ENCODE measurements at regions not wholly inside any gene's neighbourhood (a gene's known extent, or its start where the extent isn't known, plus 50 kb on each side); places are given as distances from the start of the nearest gene placed in this dataset.

DNA sequence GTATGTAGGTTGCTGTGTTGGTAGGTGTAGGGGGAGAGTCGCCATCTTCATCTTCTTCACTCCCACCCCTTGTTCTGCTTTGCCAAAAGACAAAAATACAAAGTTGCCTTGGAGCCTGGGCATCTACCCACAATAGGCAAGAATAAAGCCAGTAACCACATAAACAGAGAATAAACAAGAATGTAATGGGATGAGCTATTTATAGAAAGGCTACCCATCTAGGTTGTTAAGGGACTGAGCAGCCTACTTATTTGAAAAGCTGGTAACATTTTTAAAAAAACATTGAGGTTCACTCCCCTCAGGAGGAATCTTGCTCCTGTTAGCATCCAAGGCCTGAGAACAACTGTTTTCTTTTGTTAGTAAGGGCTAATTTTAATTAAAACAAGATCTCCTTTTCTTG lies 301.4 kb upstream of the STXBP5 start:
- DNase-seq (ENCODE audit: low spot score), result no peak
- no peak for ATAC-seq

DNA sequence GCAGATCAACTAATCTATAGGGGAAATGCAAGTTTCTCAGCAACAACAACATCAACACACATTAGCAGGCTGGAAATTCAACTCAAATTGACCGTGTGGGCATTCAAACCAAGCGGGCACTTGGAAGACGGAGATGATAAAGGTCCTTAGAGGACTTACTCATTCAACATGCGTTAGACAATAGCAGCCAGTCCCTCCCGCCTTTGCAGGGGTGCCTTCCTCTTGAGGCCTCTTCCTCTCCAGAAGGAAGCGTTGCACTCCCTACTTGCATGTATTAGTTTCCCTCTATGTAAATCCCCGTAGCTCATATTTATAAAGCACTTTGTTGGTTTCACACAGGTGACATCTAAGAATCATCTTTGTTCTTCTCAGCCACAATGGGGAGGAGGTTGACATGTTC lies 300.8 kb upstream of the STXBP5 start:
- DNase-seq (ENCODE audit: low spot score) (no peak), ATAC-seq (no peak)

DNA sequence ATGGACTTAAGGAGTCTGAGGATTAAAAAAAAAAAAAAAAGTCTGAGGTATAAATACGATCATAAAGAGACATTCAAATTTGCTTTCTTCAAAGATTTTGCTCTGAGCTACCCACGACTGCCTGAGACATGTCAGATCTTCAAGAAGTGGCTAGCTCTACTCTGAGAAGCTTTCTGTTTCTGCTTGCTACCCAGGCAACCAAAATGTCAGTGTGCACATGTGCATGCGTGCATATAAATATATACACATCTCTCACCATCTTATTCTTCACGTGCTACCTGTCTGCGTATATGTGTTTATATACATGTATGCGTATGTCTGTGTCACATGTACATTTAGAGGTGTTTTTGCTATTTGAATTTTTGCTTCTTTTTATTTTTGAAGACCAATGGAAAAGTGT lies 299.6 kb upstream of the STXBP5 start:
- ATAC-seq (no peak), DNase-seq (ENCODE audit: low spot score) (no peak)

DNA sequence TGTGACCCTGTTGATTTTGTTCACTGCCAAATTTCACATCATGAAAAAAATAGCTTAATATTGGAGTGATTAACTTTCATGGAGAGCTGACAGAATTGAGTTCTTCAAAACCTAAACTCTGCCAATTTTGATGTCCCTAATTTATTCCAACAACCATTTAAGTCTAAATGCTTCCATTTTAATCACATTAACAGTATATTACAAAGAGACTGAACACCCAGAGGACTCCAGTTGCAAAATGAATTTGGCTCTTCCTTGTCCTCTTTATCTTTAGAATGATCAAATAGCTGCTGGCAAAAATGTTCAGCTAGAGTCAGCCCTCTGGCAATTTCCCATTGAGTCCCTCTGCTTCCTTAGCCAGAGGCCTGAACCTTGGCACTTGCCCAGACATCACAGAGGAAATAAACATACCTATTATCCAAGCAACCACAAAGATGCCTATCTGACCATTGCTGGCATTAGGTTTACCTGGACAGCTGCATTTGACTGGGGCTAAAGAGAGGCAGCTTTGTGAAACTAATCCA lies 299.0 kb upstream of the STXBP5 start:
- ATAC-seq, result no peak
- no peak for DNase-seq (ENCODE audit: low spot score)

DNA sequence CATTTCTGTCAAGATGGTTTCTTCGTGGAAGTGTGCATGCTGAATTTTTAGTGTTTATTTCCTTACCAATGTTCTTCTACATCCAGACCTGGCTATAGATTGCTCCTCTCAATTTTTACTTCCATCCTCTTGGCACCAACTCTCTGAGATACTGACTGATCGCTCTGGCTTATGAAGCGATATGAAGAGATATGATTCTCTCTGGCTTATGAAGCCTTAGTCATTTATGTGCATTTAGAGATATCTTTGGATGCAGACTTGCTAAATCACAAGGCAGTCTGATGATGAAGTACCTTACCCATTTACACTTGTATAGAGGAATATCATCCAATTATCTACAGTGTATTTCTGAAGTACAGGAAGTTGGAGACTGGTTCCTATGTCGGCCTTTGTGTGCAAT lies 295.4 kb upstream of the STXBP5 start:
- DNase-seq (ENCODE audit: low spot score) (no peak), ATAC-seq (no peak)

DNA sequence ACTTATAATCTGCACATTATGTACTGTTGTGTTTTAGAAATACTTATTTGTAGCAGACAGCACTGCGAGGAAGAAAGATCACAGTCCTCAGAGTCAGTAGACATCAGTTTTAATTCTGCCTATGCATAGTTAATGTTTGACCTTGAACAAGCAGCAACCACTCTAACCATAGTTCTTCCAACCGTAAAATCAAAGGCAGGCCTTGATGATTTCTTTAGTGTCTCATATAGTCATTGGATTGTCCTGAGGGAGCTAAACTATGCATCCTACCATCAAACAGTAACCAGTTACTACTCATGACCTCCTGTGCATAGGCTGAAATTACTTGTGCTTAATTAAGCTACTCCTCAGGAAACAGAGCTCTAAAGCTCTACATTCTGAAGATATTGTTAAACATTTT lies 294.8 kb upstream of the STXBP5 start:
- DNase-seq (ENCODE audit: low spot score) (no peak), ATAC-seq (no peak)

DNA sequence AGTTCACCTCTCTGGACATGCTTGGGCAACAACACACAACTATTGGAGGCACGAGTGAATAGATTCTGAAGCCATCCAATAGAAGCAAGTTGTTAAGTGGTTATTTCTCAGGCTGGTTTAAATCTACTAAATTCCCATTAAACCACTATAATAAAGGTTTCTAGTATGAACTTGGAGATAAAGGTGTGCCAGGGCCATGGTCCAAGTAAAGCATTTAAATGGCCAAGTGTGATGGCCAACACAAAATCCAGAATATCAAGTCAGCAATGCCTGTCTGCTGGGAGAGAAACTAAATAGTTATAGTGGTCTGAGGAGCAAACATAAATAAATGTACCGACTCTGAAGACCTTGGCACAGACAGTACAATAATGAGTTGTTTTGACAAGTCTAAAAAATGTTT lies 294.3 kb upstream of the STXBP5 start:
- DNase-seq (ENCODE audit: low spot score) (no peak), ATAC-seq (no peak)

DNA sequence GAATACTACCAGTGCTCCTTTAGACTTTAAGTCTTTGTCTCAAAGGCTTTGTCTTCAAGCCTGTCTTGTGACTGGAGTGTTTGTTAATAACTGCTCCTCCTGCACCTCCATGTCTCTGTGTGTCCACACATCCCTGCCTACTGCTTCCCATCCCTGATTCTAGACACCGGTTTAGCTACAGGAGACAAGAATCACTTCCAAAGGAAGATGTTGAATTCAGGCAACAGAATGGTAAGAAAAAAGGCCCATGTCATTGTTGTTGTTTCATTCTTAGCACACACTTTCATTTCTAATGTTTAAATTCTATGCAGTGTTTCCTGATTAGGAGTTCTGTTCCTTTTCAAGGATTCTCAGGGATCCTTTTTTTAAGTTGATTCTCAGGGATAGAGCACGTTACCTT lies 293.6 kb upstream of the STXBP5 start:
- DNase-seq (ENCODE audit: low spot score) (no peak), ATAC-seq (no peak)

DNA sequence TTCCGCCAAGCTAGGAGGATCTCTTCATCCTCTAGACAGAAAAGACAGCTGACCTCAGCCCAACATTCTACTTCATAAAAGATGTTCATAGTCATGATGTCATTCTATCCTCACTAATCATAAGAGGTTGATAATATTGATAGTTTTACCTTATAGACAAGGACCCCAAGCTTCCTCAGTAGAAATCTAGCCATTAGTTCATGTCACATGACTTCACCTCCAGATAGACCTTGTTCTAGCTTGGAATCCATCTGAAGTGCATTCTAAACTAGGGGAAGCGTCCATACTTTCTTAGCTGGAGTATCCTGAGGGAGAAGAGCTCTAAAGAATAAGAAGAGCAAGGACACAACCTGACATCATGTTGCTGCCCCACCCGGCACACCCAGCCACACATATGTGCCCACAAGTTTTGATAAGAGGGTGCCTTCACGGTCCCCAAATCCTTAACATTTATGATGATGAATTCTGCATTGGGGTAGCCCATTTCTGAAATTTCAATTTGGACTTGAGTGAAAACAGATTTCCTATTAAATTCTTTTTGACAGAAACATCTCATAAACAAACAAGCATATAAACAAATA lies 292.5 kb upstream of the STXBP5 start:
- DNase-seq (ENCODE audit: low spot score), result no peak
- no peak for ATAC-seq

DNA sequence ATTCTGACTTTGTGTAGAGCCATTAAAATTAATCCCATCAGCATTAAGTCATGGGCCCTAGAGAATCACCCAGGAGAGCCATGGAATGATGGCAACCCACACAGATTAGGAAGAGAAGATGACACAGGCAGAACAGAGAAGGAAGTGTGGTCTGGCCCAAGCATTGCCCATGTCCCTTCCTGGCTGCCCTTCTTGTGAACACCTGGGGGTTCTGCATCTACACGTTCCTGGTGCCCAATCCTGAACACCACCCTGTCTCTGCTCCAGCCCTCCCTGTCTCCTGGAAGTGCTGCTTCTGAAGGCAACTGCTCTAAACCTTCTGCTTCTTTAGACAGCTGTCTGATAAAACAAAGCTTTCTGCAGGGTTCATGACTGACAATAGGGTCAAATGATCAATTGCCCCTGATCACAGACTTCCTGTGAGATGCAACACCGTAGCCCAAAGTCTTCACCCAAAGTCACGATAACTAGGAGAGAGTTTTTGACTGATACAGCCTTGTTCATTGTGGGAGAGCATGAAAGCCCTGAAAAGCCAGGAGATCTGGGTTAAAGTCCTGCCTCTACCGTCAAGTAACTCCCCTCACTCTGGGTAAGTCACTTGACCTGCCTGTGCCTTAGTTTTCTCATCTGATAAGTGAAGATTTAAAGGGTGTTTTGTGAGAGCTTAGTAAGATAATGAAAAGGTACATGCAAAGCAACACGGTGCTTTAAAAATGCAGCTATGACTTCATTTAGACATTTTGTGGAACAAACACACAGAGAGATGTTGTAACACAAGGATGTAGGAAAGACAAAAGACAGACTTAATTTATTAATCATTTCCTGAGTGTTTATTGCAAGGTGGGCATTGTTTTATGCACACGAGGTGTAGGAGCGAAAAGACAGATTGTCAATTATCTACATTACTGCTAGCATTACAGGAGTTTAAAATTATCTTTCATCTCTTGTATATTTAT lies 291.2 kb upstream of the STXBP5 start:
- ATAC-seq, result no peak
- no peak for DNase-seq (ENCODE audit: low spot score)

DNA sequence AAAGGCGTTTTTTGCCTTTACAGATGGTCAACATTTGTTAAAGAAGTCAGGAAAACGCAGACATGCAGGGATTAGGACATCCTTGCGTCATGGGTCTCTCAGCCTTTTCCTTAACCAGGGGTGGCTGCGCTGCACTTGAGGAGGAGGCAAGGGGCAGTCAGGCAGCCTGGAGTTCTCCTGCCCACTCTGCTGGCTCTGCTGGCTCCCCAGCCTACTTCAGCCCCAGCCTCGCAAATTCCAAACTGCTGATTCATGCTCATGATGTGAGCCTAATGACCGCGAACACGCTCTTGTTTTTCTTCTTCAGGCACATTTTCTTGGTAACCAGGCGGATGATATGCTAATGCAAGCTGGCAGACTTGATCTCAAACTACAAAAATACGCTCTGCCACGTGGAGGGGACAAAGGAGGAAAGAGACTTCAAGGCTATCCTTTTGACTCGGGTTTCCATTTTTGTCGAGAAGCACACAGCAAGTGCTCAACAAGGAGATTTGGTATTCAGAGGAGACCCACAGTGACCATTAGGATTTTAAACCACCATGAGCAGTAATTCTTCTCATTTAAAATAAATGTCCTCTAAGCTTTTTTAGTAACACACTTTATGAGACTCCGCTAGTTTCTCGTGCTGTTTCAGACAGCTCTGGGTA lies 290.3 kb upstream of the STXBP5 start:
- ATAC-seq (no peak), DNase-seq (ENCODE audit: low spot score) (no peak)

DNA sequence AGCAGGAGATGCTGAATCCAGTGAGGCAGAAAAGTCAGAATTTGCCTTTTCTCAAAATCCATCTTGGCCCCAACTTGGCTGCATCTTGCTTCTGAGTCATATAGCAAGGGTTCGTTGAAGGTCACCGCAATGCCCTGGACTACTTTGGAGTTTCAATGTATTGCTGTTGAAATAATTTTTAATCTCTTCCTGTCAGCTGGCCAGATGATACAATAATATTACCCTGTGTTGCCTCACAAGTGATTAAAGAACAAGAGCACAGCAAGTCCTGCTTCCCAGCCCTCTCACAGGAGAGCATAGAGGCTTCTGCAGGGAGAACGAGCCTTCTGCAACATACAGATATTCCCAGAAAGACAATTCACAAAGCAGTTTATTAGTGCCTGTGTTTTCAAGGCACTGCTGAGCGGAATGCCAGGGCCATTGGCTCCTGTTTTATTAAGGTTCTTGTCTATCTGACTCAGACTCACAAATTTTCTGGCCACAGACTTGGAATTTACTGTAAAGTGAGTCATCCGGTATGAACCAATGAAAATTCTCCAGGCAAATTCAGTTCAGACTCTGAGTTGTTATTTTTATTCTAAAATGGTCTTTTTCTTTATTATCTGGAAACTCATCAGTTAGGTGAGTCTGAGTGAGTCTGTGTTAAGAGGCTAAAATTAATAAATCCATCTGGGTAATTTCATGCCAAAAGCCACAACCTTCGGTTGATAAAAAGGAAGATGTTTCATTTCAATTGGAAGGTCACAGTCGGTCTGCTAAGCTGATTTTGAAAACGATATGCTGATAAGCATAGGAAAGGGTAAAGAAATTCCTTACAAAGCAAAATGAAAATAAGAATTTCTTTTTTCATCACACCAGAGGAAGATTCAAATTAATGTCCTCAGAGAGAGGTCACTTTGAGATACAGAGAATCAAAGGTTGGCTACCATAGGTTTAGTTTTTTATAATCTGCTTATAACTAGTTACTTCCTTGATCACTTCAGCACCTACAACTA lies 289.4 kb upstream of the STXBP5 start:
- DNase-seq (ENCODE audit: low spot score), result no peak
- no peak for ATAC-seq

DNA sequence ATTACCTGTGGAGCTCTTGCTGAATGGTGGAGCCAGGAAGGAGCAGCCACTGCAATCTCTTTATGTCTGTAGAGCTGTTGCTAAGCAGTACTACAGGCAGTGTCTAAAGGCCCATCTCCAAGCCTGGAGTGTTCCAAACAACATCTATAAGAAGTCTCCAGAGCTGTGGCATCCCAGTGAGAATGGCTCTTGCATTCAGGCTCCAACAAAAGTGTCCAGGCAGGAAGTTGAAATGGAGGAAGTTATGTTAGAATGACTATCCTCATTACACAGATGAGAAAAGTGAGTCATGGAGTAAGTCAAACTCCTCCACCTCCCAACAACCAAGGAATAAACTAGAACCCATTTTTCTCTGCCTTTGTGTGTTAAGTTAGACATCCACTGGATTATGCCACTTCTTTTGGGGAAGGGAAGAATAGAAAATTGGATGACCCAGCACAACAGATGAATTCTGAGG lies 288.5 kb upstream of the STXBP5 start:
- ATAC-seq, result no peak
- DNase-seq (ENCODE audit: low spot score), result no peak

DNA sequence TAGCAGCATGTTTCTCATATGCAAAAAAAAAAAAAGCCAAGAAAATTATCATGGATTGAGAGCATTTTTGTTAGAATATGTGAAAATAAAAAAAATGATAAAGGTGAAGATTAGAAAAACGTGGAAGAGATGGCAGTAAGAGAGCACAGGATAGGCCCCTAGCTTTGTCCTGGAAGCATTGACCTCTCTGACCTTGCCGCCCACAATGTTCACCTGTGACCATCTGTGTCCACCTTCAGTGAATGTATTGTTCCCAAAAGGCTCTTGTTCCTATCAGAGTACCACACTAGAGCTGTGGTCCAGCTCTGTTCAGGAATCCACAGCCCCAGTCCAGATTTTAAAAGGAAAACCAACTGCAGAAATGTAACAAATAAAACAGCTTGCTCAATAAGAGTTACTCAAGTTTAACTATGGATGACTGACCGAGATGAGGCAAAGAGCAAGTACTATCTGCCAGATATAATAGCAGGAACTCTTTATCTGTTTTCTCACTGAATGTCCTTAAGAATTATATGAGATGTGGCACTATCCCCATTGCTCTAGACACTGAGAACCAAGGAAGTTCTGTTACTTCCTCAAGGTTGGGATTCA lies 287.7 kb upstream of the STXBP5 start:
- ATAC-seq (no peak), DNase-seq (ENCODE audit: low spot score) (no peak)

DNA sequence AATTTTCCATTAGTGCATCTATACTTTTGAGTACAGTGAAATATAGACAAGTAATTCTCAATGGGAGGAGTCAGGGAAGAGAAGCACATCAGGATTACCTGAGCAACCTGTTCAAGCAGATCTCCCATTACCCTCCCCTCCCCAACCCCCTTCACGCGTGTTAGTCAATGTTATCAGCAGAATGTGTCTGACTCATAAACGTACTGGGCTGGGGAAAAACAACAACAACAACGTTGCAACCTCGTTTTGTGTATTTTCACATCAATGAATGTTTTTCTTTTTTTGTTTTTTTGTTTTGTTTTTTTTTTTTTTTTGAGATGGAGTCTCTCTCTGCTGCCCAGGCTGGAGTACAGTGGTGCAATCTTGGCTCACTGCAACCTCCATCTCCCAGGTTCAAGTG lies 287.0 kb upstream of the STXBP5 start:
- ATAC-seq, result no peak
- no peak for DNase-seq (ENCODE audit: low spot score)

DNA sequence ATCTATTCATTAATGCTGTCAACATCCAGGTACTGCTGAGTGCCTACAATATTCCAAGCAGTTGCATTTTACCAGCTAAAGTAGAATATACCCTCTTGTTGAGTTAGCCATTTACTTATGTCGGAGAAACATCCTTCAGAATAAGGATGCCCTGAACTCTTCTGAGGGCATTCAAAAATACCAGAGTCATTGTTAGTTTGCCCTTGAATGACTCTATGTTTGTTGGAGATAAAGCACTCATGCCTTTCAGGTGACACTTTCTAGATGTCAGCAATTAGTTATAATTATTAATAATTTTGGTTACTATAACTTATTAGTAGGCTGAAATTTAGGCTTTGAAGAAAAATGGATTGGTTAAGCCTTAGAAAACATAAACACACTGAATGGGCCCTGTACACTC lies 286.2 kb upstream of the STXBP5 start:
- DNase-seq (ENCODE audit: low spot score), result no peak
- no peak for ATAC-seq

DNA sequence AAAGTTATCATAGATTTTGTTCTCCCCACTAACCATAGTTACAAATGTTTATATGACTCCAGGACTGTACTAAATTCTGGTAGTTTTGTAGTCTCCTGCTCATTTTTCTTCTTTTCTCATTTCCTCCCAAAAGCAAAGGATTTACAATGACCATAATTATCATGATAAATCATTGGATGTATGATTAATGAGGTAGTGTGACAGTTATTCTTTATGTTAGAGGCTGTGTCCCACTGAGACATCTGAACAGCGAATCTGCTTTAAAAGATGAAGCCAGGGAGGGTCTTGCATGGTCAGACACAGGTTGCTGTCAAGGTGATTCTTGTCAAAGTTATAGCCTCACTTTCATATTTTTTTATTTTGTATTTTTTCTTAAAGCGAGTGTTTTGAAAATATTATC lies 285.2 kb upstream of the STXBP5 start:
- DNase-seq (ENCODE audit: low spot score) (no peak), ATAC-seq (no peak)

DNA sequence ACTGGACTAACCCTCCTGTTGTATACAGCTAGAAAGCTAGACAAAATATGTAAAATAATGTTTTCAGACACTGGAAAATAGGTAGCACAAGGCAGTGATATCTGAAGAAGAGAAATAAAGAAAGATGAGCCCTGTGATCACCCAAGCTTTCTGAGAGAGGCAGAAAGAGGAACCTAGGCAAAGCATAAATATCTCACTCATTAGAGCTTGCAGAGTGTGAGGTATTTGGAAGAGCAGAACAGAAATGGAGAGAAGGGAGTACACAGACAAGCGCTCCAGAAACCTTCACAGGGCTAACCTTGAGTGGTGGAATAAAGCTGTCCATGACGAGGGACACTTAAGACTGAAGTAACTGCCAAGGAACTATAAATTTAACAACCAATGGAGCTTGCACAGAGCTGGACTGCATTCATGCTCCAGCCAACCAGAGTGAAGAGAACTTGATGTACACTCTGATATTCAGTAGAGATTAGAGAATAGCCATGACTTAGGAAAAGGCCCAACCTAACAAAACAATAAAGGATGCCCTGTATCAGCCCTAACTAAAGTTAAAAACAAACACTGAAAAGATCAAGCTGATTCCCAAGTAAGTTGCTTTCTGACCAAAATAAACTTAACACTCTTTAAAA lies 280.9 kb upstream of the STXBP5 start:
- DNase-seq (ENCODE audit: low spot score) (no peak), ATAC-seq (no peak)

DNA sequence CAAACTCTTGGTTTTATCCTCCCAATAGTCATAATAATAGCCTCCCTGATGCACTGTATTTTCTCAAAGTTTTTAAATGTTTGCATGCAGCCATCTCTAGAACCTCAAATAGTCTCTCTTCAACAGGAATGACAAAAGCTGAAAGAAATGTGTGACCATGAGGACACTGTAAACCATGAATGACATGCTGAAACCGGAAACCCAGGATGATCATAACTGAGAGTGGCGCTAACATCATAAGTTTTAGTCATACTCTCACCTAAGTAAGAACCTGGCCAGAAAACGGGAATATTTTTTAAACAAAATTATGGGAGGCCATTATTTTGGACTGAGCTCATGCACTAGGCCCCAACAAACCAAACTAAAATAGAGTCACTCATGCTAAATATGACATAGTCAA lies 278.4 kb upstream of the STXBP5 start:
- DNase-seq (ENCODE audit: low spot score) (no peak), ATAC-seq (no peak)

DNA sequence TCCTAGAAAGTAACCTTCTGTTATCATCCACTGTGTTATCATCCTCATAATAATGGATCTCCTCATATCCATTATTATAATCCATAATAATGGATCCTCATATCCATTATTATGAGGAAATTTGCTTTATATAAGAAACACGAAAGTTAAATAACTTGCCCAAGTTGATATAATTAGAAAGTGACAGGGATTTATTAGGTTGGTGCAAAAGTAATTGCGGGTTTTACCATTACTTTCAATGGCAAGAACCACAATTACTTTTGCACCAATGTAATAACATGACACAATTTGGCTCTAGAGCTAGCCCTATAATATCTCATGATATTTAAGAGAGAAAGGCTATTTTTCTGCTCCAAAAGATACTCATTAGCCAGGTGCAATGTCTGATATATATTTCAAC lies 275.7 kb upstream of the STXBP5 start:
- ATAC-seq, result no peak
- DNase-seq (ENCODE audit: low spot score), result no peak

All from left lobe of liver (tissue), 2 donors.